Endothelial cell of umbilical vein (primary cell): ENCODE measurements at regions not wholly inside any gene's neighbourhood (a gene's known extent, or its start where the extent isn't known, plus 50 kb on each side); places are given as distances from the start of the nearest gene placed in this dataset.

Experiments
- EZH2 ChIP-seq: IDR thresholded peaks from 2 replicates; pipeline ENCODE4 v1.6.1; 2012; ENCODE audit warnings: borderline replicate concordance, low read depth, mild to moderate bottlenecking, moderate library complexity, low read length, inconsistent platforms; ENCODE audit not compliant: severe bottlenecking
- MYC ChIP-seq: IDR thresholded peaks from one replicate; pipeline ENCODE4 v1.6.1; 2011; ENCODE audit warnings: mild to moderate bottlenecking, low read depth, low read length
- POLR2A ChIP-seq: IDR thresholded peaks from 2 replicates; pipeline ENCODE4 v1.6.1; 2012; ENCODE audit warnings: low read depth, mild to moderate bottlenecking, control low read depth, low read length
- POLR2AphosphoS5 ChIP-seq: IDR thresholded peaks from 2 replicates; pipeline ENCODE4 v1.6.1; 2012; ENCODE audit warnings: low read depth, mild to moderate bottlenecking, control low read depth, low read length, moderate library complexity; ENCODE audit not compliant: insufficient read depth
- TF ChIP-seq, protein P1 (sequence below), 2 donors: IDR thresholded peaks; 1 replicate in 1 of 2; 2 replicates in 1 of 2; pipeline ENCODE4 v1.5.1; 2011; ENCODE audit warnings: low read length in 2 of 2, mild to moderate bottlenecking in 2 of 2, moderate library complexity in 2 of 2, control low read depth in 1 of 2, inconsistent platforms in 1 of 2, low read depth in 1 of 2; ENCODE audit not compliant: insufficient read depth in 1 of 2; ENCODE audit errors: extremely low read depth in 1 of 2

DNA sequence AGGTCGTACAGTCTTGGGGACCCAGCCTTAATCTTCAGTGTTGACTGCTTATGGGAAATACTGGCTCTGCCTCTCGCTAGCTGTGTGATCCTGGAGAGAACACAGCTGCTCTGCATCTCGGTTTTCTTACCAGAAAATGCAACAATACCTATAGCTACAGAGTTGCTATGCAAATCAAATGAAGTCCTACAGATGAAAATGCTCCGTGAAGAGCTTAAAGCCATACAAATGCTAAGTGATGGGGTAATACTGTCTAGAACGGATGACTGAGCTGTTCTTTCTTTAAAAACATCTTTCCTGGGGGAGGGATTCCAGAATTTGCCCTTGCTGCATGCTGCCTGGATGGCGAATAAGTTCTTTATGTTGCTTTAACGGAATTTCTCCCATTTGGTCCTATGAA is 132.0 kb downstream of the ZBTB18 start:
- TF ChIP-seq, protein P1, sequence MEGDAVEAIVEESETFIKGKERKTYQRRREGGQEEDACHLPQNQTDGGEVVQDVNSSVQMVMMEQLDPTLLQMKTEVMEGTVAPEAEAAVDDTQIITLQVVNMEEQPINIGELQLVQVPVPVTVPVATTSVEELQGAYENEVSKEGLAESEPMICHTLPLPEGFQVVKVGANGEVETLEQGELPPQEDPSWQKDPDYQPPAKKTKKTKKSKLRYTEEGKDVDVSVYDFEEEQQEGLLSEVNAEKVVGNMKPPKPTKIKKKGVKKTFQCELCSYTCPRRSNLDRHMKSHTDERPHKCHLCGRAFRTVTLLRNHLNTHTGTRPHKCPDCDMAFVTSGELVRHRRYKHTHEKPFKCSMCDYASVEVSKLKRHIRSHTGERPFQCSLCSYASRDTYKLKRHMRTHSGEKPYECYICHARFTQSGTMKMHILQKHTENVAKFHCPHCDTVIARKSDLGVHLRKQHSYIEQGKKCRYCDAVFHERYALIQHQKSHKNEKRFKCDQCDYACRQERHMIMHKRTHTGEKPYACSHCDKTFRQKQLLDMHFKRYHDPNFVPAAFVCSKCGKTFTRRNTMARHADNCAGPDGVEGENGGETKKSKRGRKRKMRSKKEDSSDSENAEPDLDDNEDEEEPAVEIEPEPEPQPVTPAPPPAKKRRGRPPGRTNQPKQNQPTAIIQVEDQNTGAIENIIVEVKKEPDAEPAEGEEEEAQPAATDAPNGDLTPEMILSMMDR (IDR thresholded peaks at IDR 0.05; ENCODE audit: extremely low read depth in 1 of 2, insufficient read depth in 1 of 2, low read depth in 1 of 2, low read length in 2 of 2), result no peak
- TF ChIP-seq POLR2AphosphoS5 (no peak), POLR2A (no peak), EZH2 (no peak), MYC (no peak)
